ENCODE measurements at regions not wholly inside any gene's neighbourhood (a gene's known extent, or its start where the extent isn't known, plus 50 kb on each side); places are given as distances from the start of the nearest gene placed in this dataset.
A peak's percentile ranks its signal among the peaks of the same experiment; 100 is the strongest.

GRCh38 chr4:128700659-128701350 is 108.7 kb upstream of the JADE1 start:
- Histone ChIP-seq H2AFZ (ENCODE audit: low read depth, low read length) (no peak overlapping the region), H3K4me2 (ENCODE audit: insufficient read depth, low read length) (no peak overlapping the region), H3K9me3 (replicated peaks; ENCODE audit: control insufficient read depth, insufficient read depth, low read depth, low read length) (no peaks in the 10 kb centered on the region), H4K20me1 (replicated peaks; ENCODE audit: control insufficient read depth, insufficient read depth, low read length) (no peaks in the 10 kb centered on the region), H3K4me1 (replicated peaks in 1 of 2; ENCODE audit: control insufficient read depth in 2 of 2, insufficient read depth in 2 of 2, low read length in 2 of 2) (no peaks in the 10 kb centered on the region), H3K27me3 (ENCODE audit: control insufficient read depth in 2 of 2, insufficient read depth in 2 of 2, low read length in 2 of 2) (no peaks in the 10 kb centered on the region), H3K79me2 (ENCODE audit: control insufficient read depth, insufficient read depth, low read length) (no peaks in the 10 kb centered on the region), H3K27ac (ENCODE audit: extremely low read depth, low read depth, low read length) (no peak overlapping the region), H3K36me3 (ENCODE audit: control insufficient read depth, insufficient read depth, low read length) (no peaks in the 10 kb centered on the region), H3K9me1 (ENCODE audit: control insufficient read depth, insufficient read depth, low read length) (no peaks in the 10 kb centered on the region), H3K9ac (ENCODE audit: insufficient read depth in 1 of 2, low read depth in 2 of 2, low read length in 2 of 2) (no peak overlapping the region), H3K4me3 (no peak overlapping the region)
- ATAC-seq, result no peak
- 100% methylated on average over 1 of the region's 1 CpG for WGBS (ENCODE audit: insufficient coverage, low coverage, missing lambda C conversion rate)
- POLR2A ChIA-PET, result interaction anchor here (0.5 kb wide), 1 partner anchor 20 kb away, joined by 3 read pairs; no protein-coding TSS in a partner anchor
- in situ Hi-C loops (cut with MboI) (no loop called here), intact Hi-C loops (cut with micrococcal nuclease) (no loop called here)
- BruUV-seq (replicated peaks), result no TSS peak
- TF ChIP-seq ZNF431 (CRISPR knock-in tag; IDR thresholded peaks at IDR 0.05), result no peak
- no peak for TF ChIP-seq NR3C1 (CRISPR knock-in tag; IDR thresholded peaks at IDR 0.05)
- TF ChIP-seq ZNF316 (IDR thresholded peaks at IDR 0.05), result peak; percentile 82
- no peak for TF ChIP-seq CREB3 (tag; conservative IDR thresholded peaks at IDR 0.05; ENCODE audit: low read depth)
- no peak for TF ChIP-seq ZNF12 (CRISPR knock-in tag; IDR thresholded peaks at IDR 0.05)
- TF ChIP-seq C11orf30 (IDR thresholded peaks at IDR 0.05; ENCODE audit: low read depth), result peak; percentile 72
- FAIRE-seq, result no peak
- no peak for DNase-seq (ENCODE audit: extremely low read depth in 1 of 4, low spot score in 3 of 4)
- CTCF ChIA-PET (ENCODE audit: low intra/inter-chr PET ratio), result no interaction called here
